ENCODE measurements at regions not wholly inside any gene's neighbourhood (a gene's known extent, or its start where the extent isn't known, plus 50 kb on each side); places are given as distances from the start of the nearest gene placed in this dataset.
"Not testable (repeated sequence)": the region's sequence is repeated elsewhere in the genome, so short reads cannot be mapped to it uniquely, and the experiment has no call there.

DNA sequence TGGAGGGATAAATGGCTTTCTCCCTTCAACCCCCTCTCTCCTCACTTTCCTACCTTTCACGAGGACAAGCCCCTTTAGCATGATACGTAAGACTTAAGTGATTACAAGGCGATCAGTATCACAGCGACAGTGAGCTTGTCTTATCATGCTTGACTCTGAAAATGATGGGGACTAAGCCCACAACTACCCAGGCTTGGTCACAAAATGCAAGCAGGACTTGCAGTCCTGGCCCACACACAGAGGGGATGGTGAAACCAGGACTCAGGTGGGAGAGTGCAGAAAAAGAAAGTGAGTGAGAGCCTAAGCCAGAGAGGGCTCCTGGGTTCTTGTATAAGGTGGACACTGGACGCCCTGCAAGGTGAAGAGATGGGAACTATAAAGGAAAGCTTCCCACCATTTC lies 95.7 kb upstream of the ARL4C start:
- no peak for DNase-seq

DNA sequence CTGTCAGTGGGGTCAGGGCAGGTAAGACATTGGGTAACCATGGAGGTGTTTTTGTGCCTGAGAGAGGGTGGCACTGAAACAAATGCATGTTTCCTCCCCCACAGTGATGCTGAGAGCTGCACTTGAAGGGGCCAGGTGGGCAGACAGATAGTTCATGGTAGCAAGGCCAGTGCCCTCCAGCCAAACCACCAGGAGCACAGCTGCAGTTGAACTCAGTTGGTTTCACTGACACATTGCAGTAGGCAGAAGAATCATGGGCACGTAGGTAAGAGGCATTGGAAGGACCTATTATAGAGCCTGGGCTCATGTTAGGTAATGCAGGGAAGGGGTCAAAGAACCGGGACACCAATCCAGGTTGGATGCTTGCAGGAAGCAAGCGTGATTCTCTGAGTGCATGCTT lies 93.2 kb upstream of the ARL4C start:
- DNase-seq = no peak

DNA sequence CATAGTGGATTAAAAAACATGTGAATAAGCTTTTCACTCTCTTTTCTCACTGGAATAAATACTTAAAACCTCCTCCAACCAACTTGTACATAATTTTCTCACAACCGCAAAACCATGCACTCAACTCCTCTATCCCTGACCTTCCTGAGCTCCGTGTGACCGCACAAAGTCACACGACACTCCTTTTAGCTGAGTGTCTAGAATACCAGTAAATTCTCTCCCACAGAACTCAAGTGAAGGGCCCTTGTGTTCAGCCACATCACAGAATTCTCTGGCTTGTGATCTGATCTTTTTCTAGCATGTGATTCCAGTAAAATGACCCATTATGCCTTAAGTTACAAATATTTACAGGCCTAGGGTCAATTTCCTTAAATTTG lies 91.2 kb upstream of the ARL4C start:
- no peak for DNase-seq

DNA sequence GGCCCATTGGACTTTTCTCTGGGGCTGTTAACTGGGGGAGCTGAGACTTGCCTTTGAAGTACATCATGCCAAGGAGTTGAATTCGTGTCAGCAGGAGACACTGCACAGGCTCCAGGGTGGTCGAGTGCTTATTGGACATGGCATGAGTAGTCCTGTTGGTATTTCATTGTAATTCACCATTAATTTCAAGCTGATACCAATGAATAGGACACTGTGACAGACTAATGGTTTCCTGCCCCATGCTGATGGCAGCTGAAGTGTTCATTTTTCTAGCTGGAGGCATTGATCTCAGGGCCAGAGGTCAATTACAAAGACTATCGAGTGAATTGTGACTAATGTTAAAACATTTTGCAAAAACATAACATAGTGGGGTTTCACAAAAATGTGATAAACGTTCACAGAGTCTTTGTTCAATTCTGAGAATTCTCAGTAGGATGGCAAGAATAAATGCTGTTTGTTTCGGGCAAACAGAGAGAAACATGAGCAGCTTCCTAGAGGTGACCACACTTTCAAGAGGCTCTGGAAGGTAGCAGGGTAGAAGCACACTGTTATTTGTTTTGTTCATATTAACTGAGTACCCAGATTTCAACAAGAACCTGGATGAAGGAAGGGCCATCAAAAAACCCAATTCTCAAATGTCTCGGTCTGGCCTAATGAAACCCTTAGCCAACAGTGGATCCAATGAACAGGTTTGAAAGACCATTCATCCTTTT lies 90.6 kb upstream of the ARL4C start:
- no peak for DNase-seq

DNA sequence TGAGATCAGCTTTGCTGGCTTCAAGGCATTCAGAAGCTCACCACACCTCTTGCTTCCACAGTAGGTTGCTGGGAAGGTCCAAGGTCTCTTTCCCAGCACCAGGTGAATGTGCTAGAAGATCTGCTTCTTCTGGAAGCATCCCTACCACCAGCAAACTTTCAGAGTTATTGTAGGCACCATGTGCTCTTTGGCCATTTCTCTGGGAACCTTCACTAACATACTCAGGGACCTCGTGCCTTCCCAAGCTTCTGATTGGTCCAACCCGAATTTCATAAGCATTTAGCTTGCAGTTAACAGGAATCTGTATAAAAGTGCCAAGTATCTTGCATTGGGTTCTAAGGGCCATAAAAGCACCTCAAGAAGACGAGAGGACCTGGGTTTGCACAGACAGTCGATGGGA lies 86.5 kb upstream of the ARL4C start:
- no peak for DNase-seq

DNA sequence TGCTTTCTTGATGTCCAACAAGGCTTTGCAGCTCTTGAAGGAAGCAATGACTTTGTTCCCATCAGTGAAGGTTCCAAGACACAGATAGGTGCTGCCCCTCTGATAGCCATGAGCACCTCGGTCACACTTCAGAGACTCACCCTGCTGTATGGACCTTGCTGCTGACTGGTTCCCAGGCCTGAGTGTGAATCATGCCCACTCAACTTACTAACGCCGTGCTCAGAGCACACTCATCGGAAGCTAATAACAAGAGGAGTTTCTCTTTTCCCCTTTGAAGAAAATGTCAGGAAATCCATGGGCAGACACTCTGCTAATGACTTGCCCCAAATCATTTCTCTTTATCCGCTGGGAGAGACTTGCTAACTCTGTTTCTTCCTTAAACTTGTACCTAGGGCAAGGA lies 83.8 kb upstream of the ARL4C start:
- no peak for DNase-seq

DNA sequence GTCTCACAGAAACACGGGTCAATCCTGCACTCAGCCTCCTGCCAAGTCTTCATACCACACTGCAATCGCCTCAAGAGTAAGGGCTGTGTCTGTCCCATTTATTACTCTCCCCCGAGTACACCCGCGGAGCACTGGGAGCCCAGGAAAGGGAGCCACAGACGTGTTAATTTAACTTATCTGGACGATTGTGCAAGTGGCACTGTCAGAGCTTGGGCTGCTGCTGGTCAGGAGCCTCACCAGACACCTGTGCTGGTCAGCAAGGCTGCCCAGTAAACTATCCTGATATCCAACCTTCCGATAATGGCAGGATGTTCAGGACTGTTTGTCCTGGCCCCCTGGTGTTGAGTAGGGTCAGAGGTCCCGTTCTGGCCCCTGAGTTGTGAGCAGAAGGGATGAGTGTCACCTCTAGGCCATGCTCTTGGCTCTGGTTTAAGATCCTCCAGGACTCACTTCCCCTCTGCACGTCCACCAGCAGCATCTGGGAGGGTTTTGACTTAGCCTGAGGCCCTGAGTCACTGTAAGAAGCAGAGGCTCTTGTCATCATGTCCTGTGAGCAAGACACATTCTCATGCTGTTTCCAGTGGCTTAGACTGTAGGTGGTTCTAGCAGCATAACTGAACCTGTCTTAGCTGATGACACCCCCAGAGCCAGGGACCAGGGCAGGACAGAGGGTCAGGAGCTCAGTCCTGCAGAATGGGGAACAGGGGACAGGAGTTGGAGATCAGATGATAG lies 82.5 kb upstream of the ARL4C start:
- DNase-seq = no peak

DNA sequence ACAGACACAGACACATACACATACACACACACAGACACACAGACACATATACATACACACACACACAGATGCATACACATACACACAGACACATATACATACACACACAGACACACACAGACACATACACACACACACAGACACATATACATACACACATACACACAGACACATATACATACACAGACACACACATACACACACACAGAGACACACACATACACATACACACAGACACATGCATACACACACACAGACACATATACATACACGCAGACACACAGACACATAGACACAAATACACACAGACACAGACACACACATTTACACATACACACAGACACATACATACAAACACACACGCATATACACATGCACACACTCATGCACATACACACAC lies 81.5 kb upstream of the ARL4C start:
- DNase-seq = no peak

DNA sequence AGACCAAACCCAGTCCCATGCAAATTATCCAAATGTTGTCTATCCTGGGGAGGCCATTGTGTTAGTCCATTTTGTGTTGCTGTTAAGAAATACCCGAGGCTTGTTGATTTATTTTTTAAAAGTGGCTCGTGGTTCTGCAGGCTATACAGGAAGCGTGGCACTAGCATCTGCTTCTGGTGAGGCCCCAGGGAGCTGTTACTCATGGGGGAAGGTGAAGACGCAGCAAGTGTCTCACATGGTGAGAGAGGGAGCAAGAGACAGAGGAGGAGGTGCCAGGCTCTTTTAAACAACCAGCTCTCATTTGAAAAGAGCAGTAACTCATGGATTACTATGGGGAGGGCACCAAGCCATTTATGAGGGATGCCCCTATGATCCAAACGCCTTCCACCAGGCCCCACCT lies 80.3 kb upstream of the ARL4C start:
- DNase-seq = no peak

DNA sequence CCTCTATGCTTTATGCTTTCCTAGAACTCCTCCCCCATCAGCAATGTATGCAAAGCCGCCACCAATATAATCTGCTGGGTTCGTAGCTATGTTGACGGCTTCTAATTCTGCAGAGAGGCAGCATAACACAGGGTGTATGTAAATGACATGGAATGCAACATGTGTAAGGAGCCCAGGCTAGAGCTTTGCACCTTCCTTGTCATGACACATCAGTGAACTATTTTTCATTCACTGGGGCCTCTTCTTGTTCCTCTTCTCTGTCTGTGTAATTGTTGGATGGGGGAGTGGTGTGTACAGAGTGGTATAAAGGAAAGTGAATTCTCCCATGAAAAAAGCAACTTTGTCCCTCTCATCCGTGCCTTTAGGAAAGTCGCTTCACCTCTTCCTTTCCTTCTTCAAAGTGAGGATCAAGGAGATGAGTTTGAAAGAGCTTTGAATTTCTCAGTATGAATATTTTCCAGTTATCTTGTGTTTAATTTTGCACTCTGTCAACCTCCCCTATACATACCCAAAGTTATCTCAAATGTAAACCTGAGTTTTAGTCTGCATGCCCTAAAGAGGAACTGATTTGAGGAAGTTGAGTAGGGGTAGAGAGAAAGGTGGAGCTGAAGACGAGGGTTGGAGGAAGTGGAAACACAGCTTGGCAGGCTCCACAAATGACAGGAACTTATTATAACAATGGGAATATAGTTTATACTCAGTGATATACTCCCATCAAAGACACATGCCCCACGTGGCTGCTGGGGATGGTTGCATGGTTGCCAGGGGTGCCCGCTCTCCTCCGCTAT lies 74.9 kb upstream of the ARL4C start:
- no peak for DNase-seq

DNA sequence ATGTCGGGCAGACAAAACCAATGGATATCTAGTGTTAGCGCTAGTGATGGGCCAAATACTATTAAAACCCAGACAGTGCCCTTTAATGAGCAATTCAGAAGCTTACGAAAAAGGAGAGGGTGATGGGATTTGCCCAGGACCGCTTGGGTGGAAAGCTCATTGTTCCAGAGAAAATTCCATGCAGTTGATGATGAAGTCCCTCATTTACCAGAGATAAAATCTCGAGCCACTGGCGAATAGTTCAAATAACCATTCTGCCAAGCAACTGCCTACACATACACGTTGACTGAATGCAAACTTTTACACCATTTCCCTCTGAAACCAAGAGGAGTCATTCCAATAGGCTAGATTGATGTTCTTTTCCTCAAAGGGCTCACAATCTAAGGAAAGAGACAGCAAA lies 73.6 kb upstream of the ARL4C start:
- no peak for DNase-seq

DNA sequence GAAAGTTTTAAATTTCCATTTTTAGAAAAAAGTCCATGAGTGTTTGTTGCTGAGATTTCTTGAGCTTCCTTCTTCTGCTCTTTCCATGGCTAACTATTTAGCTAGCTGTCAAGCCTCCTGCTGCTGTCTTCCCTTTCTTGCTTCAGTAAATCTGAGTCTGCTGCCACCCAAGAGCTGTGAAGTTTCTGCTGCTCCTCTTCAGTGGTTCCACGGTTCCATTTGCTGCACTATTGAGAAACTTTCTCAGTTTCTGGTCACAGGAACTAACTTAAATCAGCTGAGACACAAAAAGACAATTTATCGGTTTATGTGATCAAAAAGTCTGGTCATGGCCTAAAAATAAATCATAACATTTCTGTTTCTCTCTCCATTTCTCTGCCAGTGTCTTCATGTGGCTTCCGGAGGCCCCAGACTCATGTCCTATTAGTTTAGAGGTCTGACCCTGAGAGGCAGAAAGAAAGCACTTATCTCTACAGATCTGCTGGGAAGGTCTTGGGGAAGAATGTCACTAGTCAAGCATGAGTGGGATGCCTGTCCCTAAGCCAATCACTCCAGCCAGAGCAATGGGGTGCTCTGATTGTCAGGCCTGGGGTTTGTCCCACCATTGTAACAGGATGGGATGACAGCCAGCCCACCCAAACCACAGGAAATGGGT lies 73.0 kb upstream of the ARL4C start:
- DNase-seq = no peak

DNA sequence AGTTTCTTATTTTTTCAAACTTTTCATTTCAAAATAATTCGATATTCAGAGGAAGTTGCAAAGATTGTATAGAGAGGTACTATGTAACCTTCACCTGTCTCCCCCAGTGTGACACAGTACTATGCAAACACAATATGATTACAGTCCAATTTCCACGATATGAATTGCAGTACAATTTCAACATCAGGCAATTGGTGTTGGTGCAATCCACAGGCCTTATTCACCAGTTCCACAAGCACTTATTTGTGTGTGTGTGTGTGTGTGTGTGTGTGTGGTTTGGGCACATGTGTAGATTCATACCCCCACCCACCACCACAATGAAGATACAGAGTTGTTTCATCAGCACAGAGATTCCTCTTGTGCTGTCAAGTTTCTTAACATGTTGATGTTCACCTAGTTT lies 69.7 kb upstream of the ARL4C start:
- DNase-seq = no peak

DNA sequence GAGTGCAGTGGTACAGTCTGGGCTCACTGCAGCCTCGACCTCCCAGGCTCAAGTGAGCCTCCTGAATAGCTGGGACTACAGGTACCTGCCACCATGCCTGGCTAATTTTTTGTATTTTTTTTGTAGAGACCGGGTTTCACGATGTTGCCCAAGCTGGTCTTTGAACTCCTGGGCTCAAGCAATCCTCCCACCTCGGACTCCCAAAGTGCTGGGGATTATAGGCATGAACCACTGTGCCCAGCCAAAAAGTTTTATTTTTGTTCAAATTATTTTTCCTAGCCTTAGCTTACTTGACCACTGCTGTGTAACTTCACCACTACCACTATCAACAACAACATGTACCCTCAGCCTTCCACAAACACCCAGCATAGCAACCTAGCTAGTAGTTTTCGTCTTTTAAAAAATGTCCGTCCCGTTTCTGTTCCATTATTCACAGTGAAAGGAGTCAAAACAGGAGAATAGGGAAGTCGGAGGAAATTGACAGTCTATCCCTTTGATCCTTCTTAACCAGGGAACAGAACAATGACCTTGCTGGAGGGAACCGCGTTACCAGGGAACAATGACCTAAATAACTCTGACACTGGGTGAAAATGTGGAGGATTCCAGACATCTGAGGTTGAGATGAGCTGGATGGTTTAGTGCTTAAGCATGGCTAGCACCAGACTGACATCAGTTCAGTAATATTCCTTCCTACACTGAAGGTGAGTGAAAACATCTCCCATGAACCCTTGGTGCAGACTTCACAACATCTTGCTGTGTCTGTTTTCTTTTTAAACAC lies 69.2 kb upstream of the ARL4C start:
- DNase-seq = no peak

DNA sequence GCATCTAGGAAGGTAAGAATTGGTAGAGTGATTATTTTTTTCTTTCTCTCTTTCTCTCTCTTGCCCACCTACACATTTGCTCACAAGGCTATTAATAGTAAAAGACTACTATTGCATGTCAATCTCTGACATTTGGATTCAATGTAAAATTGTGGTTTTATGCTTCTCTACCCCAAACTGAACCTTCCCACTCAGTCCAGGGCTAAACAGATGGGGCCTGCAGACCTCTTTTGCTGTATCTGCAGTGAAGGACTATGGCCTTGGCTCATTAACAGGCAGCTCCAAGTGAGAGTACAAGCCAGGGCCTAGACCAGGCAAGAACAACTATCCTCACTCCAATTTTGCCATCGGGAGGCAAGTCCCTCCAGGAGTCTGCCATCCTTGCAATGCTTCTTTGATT lies 68.3 kb upstream of the ARL4C start:
- no peak for DNase-seq

DNA sequence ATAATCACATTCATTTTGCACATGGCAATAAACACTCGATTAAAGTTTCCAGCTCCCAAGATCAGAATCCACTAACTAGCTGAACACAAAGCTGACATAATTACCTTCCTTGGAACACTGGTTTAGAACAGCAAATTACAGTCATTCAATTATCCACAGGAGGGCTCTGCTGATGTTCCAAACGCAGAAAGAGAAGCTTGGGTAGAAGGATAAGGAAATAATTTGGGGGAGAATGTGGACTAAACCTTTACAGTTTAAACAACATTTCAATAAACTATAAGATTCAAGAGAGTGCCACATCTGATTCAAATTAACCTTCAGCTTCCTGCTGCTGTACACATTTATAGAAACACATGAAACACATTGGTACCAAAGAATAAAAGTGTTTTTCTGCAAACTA lies 67.8 kb upstream of the ARL4C start:
- DNase-seq = no peak

DNA sequence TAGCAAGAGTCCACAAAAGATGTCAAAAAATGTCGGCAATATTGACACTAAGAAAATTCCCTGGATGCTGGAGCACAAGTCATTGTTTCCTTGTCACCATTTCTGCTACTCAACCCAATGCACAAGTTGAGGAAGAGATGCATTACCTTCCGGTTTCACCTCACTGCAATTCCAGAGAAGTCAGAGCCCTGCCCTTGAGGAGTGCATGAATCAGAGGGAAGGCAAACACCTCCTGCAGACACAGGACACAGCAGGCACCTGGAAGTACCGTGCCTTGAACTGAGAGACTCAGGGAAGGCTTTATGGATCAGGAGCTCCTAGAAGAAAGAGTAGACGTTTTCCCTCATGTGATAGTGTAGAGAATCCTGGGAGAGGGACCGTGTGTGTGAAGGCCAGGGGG lies 62.7 kb upstream of the ARL4C start:
- no peak for DNase-seq

DNA sequence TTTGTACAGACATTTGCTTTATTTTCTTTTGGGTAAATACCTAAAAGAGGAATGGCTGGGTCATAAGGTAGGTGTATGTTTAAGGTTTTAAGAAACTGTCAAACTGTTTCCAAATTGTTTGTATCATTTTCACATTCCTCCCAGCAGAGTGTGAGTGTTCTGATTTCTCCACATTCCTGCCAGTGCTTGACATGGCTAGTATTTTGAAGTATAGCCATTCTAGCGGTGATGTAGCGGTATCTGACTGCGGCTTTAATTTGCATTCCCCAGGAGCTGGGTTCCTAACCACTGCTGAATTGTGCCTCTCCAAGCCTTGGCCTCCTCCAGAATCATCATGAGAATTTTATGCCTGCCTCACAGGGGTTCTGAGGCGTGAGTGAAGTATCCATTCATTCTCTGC lies 61.8 kb upstream of the ARL4C start:
- DNase-seq = no peak

DNA sequence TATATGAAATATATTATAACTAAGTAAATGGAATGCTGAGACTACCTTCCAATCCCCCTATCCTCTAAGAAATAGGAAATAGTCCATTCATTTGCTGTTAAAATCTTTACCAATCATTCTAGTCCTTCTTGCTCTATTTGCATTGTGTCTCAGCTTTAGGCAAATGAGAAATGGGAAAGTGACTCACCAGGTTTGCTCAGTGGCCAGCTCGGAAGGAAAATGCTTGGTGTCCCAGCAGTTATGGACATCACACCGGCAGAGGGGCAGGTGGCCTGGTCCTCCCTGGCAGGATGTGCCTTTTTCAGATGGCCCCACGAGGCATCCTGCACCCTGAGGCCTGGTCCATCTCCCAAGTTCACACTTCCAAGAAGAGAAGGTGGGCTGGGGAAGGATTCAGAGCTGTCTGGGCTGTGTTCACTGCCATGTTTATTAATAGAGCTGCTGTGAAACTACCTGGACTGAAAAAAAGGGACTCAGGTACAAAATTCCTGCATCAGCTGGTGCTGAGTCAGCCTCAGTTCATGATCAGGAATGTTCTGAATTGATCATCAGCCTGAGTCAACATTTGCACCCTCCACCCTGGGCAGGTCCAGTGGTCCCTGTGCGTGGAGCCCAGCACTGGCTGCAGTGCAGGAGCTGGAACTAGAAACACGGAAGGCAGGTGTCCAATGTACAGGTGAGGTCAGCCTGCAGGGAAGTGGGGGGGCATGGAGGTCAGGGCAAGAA lies 60.1 kb upstream of the ARL4C start:
- no peak for DNase-seq

DNA sequence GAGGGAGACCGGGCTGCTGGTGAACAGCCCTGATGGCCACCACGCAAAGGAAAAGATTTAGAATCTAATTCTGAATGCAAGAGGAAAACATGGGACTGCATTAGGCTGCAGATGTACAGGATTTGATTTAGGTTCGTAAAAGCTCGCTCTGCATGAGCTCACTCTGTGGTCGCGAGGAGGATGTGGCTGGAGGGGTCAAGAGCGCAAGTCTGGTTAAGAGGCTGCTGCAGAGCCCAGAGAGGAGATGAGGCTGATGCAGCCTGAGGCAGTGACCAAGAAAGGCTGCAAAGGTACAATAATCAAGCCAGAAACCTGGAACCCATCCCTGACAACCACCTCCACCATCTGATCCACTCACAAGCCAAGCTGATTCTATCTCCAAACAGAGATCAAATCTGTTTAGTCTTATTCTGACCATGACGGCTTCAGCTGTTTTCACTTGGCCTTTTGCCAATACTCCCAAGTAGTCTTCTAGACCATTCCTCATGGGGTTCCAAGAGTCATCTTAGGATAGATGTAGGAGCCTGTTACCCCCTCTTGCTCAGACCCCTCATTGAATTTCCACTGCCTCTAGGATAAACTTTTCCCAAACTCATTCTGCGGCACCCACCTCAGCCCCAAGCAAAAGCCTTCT lies 58.9 kb upstream of the ARL4C start:
- no peak for DNase-seq

DNA sequence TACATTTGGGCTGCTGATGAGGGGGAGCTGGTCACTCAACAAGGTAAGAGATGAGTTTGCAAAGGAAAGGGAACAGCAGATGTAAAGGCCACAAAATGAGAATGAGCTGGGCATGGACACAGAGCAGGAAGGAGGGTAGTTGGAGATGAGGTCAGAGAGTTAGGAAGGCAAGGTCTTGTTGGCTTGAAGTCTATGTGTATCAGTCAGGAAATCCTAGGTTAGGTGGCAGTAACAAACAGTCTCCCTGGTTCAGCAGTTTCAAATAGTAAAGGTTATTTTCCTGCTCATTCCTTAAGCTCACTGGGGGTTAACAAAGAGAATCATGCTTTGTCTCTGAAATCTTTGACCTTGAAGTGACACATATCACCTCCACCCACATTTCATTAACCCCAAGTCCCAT lies 58.3 kb upstream of the ARL4C start:
- DNase-seq = no peak

DNA sequence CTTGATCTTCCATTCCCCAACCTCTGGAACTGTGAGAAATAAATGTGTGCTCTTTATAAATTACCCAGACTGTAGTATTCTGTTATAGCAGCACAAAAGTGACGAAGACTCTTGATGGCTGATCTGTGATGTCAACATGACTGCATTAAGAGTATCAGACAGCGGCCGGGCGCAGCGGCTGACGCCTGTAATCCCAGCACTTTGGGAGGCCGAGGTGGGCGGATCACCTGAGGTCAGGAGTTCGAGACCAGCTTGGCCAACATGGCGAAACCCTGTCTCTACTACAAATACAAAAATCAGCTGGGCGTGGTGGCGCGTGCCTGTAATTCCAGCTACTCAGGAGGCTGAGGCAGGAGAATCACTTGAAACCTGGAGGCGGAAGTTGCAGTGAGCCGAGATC lies 56.3 kb upstream of the ARL4C start:
- DNase-seq = not testable (repeated sequence)
